H1 (cell line): ENCODE measurements at regions not wholly inside any gene's neighbourhood (a gene's known extent, or its start where the extent isn't known, plus 50 kb on each side); places are given as distances from the start of the nearest gene placed in this dataset.

ENCODE experiments used
- CBX5 ChIP-seq: fragments of 300-800, 300-1000 bp; sonication (generic); IDR thresholded peaks from 2 replicates; pipeline ENCODE4 v1.7.1; 2016; ENCODE audit warnings: antibody characterized with exemption, low read length, low read depth
- CHD1 ChIP-seq: IDR thresholded peaks from 2 replicates; pipeline ENCODE4 v1.6.1; 2012; ENCODE audit warnings: low read depth, low read length, improper control_type of control experiment
- EGR1 ChIP-seq: IDR thresholded peaks from 2 replicates; pipeline ENCODE4 v1.6.1; 2011; ENCODE audit warnings: low read depth, low read length, borderline replicate concordance
- GABPA ChIP-seq: IDR thresholded peaks from 2 replicates; pipeline ENCODE4 v1.6.1; 2011; ENCODE audit warnings: mild to moderate bottlenecking, low read length, moderate library complexity, borderline replicate concordance; ENCODE audit not compliant: insufficient read depth
- HDAC2 ChIP-seq, 2 experiments: fragments of 300-600 bp in 1 of 2; sonication (generic) in 1 of 2; IDR thresholded peaks; 2 replicates each; pipeline ENCODE4 v1.6.1; 2011 to 2012; ENCODE audit warnings: low read depth in 2 of 2, low read length in 2 of 2, mild to moderate bottlenecking in 2 of 2, moderate library complexity in 2 of 2, borderline replicate concordance in 1 of 2, inconsistent platforms in 1 of 2
- JUN ChIP-seq: IDR thresholded peaks from 2 replicates; pipeline ENCODE4 v1.6.1; 2011; ENCODE audit warnings: low read depth, mild to moderate bottlenecking, improper control_type of control experiment, low read length
- KDM5A ChIP-seq: fragments of 200-600 bp; IDR thresholded peaks from 2 replicates; pipeline ENCODE4 v1.7.1; 2012; ENCODE audit warnings: mild to moderate bottlenecking, low read length, inconsistent platforms, mixed read lengths
- MAFK ChIP-seq: IDR thresholded peaks from 2 replicates; pipeline ENCODE4 v1.6.1; 2012; ENCODE audit warnings: low read depth, mild to moderate bottlenecking, improper control_type of control experiment, low read length
- NANOG ChIP-seq: IDR thresholded peaks from 2 replicates; pipeline ENCODE4 v1.6.1; 2011; ENCODE audit warnings: low read length, low read depth, mild to moderate bottlenecking, inconsistent platforms; ENCODE audit not compliant: insufficient read depth, poor library complexity, severe bottlenecking
- NRF1 ChIP-seq: IDR thresholded peaks from 2 replicates; pipeline ENCODE4 v1.6.1; 2011; ENCODE audit warnings: mild to moderate bottlenecking, low read depth, low read length, improper control_type of control experiment
- POLR2A ChIP-seq, 2 experiments: IDR thresholded peaks; 1 replicate in 1 of 2; 2 replicates in 1 of 2; pipeline ENCODE4 v1.6.1; 2011; ENCODE audit warnings: low read depth in 2 of 2, low read length in 2 of 2, mild to moderate bottlenecking in 2 of 2; ENCODE audit errors: control extremely low read depth in 1 of 2
- RBBP5 ChIP-seq: IDR thresholded peaks from 2 replicates; pipeline ENCODE4 v1.7.1; 2012; ENCODE audit warnings: low read depth, mild to moderate bottlenecking, inconsistent platforms, low read length, moderate library complexity, borderline replicate concordance
- SAP30 ChIP-seq: fragments of 300-600 bp; sonication (generic); IDR thresholded peaks from 2 replicates; pipeline ENCODE4 v1.7.1; 2012; ENCODE audit warnings: low read length, moderate library complexity, mild to moderate bottlenecking, inconsistent platforms; ENCODE audit not compliant: insufficient read depth, insufficient replicate concordance
- SIN3A ChIP-seq, 2 experiments: IDR thresholded peaks in 1 of 2; conservative IDR thresholded peaks in 1 of 2; 2 replicates each; pipeline ENCODE4 v1.6.1; 2011 to 2012; ENCODE audit warnings: low read length in 2 of 2, improper control_type of control experiment in 1 of 2, low read depth in 1 of 2, mild to moderate bottlenecking in 1 of 2
- SIRT6 ChIP-seq: IDR thresholded peaks from one replicate; pipeline ENCODE4 v1.7.1; 2012; ENCODE audit warnings: low read length, inconsistent platforms
- SP1 ChIP-seq: IDR thresholded peaks from 2 replicates; pipeline ENCODE4 v1.6.1; 2011; ENCODE audit warnings: low read depth, low read length
- SP4 ChIP-seq: IDR thresholded peaks from 2 replicates; pipeline ENCODE4 v1.6.1; 2012; ENCODE audit warnings: low read length, inconsistent platforms
- ZNF274 ChIP-seq: IDR thresholded peaks from 2 replicates; pipeline ENCODE4 v1.7.0; 2012; ENCODE audit warnings: low read length, borderline replicate concordance; ENCODE audit errors: extremely low read depth
- TF ChIP-seq, protein P1 (sequence below): IDR thresholded peaks from 2 replicates; pipeline ENCODE4 v1.6.1; 2012; ENCODE audit warnings: low read length, inconsistent platforms

DNA sequence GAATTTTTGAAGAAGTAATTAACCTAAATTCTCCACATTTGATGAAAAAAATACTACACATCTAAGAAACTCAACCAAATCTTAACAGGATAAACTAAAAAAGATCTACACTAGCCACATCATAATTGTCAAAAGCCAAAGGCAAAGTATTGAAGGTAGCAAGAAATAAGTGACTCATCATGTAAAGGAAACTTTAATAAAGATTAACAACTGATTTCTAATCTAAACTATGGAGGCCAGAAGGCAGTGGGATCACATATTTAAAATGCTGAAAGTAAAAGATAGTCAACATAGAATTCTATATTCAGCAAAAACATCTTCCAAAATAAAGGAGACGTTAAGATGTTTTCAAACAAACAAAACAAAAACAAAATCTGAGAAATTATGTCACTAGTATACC is 2002.9 kb downstream of the MAT2B start (continued):
- TF ChIP-seq JUN (no peak), CHD1 (no peak), CBX5 (no peak), RBBP5 (no peak), SP4 (no peak), SAP30 (no peak), KDM5A (no peak), NANOG (no peak), NRF1 (no peak), GABPA (no peak), SP1 (no peak), HDAC2 (IDR thresholded peaks at IDR 0.05; ENCODE audit: borderline replicate concordance in 1 of 2, low read depth in 2 of 2, low read length in 2 of 2) (no peak), POLR2A (IDR thresholded peaks at IDR 0.05; ENCODE audit: control extremely low read depth in 1 of 2, low read depth in 2 of 2, low read length in 2 of 2) (no peak), EGR1 (no peak), SIN3A (conservative IDR thresholded peaks at IDR 0.05 in 1 of 2, IDR thresholded peaks at IDR 0.05 in 1 of 2; ENCODE audit: low read depth in 1 of 2, low read length in 2 of 2) (no peak), MAFK (no peak), SIRT6 (no peak), ZNF274 (no peak)
- TF ChIP-seq, protein P1, sequence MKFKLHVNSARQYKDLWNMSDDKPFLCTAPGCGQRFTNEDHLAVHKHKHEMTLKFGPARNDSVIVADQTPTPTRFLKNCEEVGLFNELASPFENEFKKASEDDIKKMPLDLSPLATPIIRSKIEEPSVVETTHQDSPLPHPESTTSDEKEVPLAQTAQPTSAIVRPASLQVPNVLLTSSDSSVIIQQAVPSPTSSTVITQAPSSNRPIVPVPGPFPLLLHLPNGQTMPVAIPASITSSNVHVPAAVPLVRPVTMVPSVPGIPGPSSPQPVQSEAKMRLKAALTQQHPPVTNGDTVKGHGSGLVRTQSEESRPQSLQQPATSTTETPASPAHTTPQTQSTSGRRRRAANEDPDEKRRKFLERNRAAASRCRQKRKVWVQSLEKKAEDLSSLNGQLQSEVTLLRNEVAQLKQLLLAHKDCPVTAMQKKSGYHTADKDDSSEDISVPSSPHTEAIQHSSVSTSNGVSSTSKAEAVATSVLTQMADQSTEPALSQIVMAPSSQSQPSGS = no peak
